ENCODE measurements at regions not wholly inside any gene's neighbourhood (a gene's known extent, or its start where the extent isn't known, plus 50 kb on each side); places are given as distances from the start of the nearest gene placed in this dataset.

DNA sequence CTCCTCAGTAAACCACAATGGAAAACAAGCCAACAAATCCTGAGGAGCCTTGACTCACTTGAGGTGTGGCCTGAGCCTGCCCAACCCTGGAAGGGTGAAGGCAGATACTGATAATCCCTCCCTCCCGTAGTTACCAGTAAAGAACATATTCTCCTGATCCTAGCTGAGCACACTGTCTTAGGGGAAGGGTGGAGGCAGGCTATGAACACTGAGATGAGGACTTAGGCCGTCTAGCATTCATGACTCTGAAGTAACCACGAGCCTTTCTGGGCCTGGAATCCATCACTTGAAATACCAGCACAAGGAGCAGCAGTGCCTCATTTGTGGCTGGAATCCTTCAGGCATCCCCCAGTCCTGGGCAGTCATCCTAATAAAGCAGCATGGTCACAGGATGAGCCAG, 124.5 kb upstream of the PRLR start:
- no peak overlapping the region for H3K27ac ChIP-seq
- TF ChIP-seq, protein P1, sequence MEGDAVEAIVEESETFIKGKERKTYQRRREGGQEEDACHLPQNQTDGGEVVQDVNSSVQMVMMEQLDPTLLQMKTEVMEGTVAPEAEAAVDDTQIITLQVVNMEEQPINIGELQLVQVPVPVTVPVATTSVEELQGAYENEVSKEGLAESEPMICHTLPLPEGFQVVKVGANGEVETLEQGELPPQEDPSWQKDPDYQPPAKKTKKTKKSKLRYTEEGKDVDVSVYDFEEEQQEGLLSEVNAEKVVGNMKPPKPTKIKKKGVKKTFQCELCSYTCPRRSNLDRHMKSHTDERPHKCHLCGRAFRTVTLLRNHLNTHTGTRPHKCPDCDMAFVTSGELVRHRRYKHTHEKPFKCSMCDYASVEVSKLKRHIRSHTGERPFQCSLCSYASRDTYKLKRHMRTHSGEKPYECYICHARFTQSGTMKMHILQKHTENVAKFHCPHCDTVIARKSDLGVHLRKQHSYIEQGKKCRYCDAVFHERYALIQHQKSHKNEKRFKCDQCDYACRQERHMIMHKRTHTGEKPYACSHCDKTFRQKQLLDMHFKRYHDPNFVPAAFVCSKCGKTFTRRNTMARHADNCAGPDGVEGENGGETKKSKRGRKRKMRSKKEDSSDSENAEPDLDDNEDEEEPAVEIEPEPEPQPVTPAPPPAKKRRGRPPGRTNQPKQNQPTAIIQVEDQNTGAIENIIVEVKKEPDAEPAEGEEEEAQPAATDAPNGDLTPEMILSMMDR (conservative IDR thresholded peaks at IDR 0.05) = no peak

DNA sequence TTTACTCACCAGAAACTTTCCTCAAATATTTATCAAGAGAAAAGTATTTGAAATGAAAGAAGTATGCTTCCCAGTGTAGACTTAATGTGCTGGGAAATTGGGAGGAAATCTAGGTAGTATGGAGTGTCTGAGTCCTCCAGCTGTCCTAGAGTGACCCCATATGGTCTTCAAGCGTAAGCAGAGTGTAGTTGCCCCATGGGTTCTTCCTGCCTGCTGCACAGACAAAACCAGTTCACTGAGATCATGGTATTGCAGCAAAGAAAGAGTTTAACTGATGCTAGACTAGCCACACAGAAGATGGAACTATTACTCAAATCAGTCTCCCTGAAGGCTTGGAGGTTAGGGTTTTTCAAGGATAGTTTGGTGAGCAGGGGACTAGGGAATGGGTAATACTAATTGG, 114.9 kb upstream of the PRLR start:
- TF ChIP-seq, protein P1 (conservative IDR thresholded peaks at IDR 0.05) = no peak; the same call in 1 of the 2 replicates
- H3K27ac ChIP-seq = no peak overlapping the region

DNA sequence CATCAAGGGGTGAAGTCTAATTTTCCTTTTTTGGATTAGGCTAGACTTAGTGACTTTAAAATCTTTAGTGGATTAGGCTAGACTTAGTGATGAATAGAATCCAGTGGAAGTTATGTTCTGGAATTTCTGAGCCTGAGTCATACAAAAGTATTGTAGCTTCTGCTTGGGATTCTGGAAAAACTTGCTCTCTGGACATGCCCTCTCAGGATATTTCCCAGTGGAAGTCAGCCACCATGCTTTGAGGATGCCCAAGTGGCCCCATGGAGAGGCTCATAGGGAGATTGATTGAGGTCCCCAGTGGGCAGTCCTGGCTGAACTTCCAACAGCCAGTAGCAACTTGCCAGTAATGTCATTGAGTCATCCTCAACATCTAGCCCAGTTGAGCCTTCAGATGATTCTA, 112.4 kb upstream of the PRLR start:
- no peak overlapping the region for H3K27ac ChIP-seq
- TF ChIP-seq, protein P1 (conservative IDR thresholded peaks at IDR 0.05) = no peak

- TF ChIP-seq, protein P1 (conservative IDR thresholded peaks at IDR 0.05) = no peak
- H3K27ac ChIP-seq = no peak overlapping the region
These were observed 110.9 kb upstream of the PRLR start for GRCh38 chr5:35341189-35341588.

- TF ChIP-seq, protein P1 (conservative IDR thresholded peaks at IDR 0.05) = no peak
- no peak overlapping the region for H3K27ac ChIP-seq
These were observed 109.4 kb upstream of the PRLR start for GRCh38 chr5:35339616-35340100.

DNA sequence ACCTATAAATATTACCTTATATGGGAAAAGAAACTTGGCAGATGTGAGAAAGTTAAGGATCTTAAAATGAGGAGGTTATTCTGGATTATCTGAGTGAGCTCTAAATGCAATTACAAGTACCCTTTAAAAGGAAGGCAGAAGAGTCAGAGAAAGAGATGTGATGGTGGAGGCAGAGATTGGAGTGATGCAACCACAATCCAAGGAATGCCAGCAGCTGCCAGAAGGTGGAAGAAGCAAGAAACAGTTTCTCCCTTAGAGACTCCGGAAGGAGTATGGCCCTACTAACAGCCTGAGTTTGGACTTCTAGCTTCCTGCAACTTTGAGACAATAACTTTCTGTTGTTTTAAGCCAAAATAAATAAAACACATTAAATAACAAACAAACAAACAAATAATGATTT, 108.7 kb upstream of the PRLR start:
- TF ChIP-seq, protein P1 (conservative IDR thresholded peaks at IDR 0.05) = no peak
- no peak overlapping the region for H3K27ac ChIP-seq

GRCh38 chr5:35338157-35338453, 107.8 kb upstream of the PRLR start:
- TF ChIP-seq, protein P1 (conservative IDR thresholded peaks at IDR 0.05) = no peak
- no peak overlapping the region for H3K27ac ChIP-seq
